ENCODE measurements at regions not wholly inside any gene's neighbourhood (a gene's known extent, or its start where the extent isn't known, plus 50 kb on each side); places are given as distances from the start of the nearest gene placed in this dataset.
"Not testable (repeated sequence)": the region's sequence is repeated elsewhere in the genome, so short reads cannot be mapped to it uniquely, and the experiment has no call there.

GRCh38 chr5:169374761-169375160, 73.8 kb upstream of the SLIT3 start:
- WGBS, 2 donors, result 33 to 48% methylated on average over 2 of the region's 2 CpGs
- DNase-seq, result no peak
- Histone ChIP-seq H3K27me3 (no peaks in the 10 kb centered on the region), H3K4me1 (no peaks in the 10 kb centered on the region), H3K9me3 (no peaks in the 10 kb centered on the region), H3K27ac (no peak overlapping the region), H3K4me3 (no peak overlapping the region), H3K36me3 (no peaks in the 10 kb centered on the region)
- TF ChIP-seq POLR2A (IDR thresholded peaks at IDR 0.05) (no peak), POLR2AphosphoS5 (IDR thresholded peaks at IDR 0.05) (no peak), EP300 (IDR thresholded peaks at IDR 0.05) (no peak)
- TF ChIP-seq, protein P1, sequence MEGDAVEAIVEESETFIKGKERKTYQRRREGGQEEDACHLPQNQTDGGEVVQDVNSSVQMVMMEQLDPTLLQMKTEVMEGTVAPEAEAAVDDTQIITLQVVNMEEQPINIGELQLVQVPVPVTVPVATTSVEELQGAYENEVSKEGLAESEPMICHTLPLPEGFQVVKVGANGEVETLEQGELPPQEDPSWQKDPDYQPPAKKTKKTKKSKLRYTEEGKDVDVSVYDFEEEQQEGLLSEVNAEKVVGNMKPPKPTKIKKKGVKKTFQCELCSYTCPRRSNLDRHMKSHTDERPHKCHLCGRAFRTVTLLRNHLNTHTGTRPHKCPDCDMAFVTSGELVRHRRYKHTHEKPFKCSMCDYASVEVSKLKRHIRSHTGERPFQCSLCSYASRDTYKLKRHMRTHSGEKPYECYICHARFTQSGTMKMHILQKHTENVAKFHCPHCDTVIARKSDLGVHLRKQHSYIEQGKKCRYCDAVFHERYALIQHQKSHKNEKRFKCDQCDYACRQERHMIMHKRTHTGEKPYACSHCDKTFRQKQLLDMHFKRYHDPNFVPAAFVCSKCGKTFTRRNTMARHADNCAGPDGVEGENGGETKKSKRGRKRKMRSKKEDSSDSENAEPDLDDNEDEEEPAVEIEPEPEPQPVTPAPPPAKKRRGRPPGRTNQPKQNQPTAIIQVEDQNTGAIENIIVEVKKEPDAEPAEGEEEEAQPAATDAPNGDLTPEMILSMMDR (IDR thresholded peaks at IDR 0.05), result no peak
- ATAC-seq (ENCODE audit: low FRiP score in 2 of 2), result no peak

- H3K27me3 ChIP-seq, result no peaks in the 10 kb centered on the region
- no peaks in the 10 kb centered on the region for H3K36me3 ChIP-seq
- no peak overlapping the region for H3K27ac ChIP-seq
- no peak for ATAC-seq (ENCODE audit: low FRiP score in 2 of 2)
- WGBS, 2 donors, result 78 to 79% methylated on average over 7 to 10 of the region's 10 CpGs
- H3K4me3 ChIP-seq, result no peak overlapping the region
- no peak for DNase-seq
- no peaks in the 10 kb centered on the region for H3K9me3 ChIP-seq
- TF ChIP-seq EP300 (IDR thresholded peaks at IDR 0.05) (no peak), POLR2A (IDR thresholded peaks at IDR 0.05) (no peak), POLR2AphosphoS5 (IDR thresholded peaks at IDR 0.05) (no peak)
- TF ChIP-seq, protein P1 (IDR thresholded peaks at IDR 0.05), result no peak
- H3K4me1 ChIP-seq, result no peaks in the 10 kb centered on the region
Measured at GRCh38 chr5:169374111-169374510, 73.2 kb upstream of the SLIT3 start.

DNA sequence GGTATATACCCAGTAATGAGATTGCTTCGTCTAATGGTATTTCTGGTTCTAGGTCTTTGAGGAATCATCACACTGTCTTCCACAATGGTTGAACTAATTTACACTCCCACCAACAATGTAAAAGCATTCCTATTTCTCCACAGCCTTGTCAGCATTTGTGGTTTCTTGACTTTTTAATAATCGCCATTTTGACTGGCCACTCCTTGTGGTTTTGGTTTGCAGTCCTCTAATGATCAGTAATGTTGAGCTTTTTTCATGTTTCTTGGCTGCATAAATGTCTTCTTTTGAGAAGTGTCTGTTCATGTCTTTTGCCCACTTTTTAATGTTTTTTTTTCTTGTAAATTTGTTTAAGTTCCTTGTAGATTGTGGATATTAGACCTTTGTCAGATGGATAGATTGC, 70.9 kb upstream of the SLIT3 start:
- DNase-seq; H3K27ac ChIP-seq; H3K4me3 ChIP-seq; ATAC-seq (ENCODE audit: low FRiP score in 2 of 2); H3K27me3 ChIP-seq; H3K36me3 ChIP-seq; H3K4me1 ChIP-seq; H3K9me3 ChIP-seq: not testable (repeated sequence)
- 84 to 90% methylated on average over 2 of the region's 2 CpGs for WGBS, 2 donors

DNA sequence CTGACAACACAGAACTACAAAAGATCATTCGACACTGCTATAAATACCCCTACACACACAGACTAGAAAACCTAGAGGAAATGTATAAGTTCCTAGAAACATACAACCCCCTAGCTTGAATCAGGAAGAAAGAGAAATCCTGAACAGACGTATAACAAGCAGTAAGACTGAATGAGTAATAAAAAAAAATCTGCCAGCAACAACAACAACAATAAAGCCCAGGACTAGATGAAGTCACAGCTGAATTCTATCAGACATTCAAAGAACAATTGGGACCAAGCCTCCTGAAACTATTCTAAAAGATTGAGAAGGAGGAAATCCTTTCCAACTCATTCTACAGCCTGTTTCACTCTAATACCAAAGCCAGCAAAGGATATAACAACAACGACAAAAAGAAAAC, 68.2 kb upstream of the SLIT3 start:
- H3K27me3 ChIP-seq, result no peaks in the 10 kb centered on the region
- ATAC-seq (ENCODE audit: low FRiP score in 2 of 2), result no peak
- WGBS, 2 donors, result 73 to 77% methylated on average over 3 of the region's 3 CpGs
- no peak overlapping the region for H3K27ac ChIP-seq
- H3K36me3 ChIP-seq, result no peaks in the 10 kb centered on the region
- TF ChIP-seq POLR2A (IDR thresholded peaks at IDR 0.05) (no peak), POLR2AphosphoS5 (IDR thresholded peaks at IDR 0.05) (no peak), EP300 (IDR thresholded peaks at IDR 0.05) (no peak)
- TF ChIP-seq, protein P1 (IDR thresholded peaks at IDR 0.05), result no peak
- H3K9me3 ChIP-seq, result no peaks in the 10 kb centered on the region
- DNase-seq, result no peak
- H3K4me3 ChIP-seq, result no peak overlapping the region
- H3K4me1 ChIP-seq, result no peaks in the 10 kb centered on the region

DNA sequence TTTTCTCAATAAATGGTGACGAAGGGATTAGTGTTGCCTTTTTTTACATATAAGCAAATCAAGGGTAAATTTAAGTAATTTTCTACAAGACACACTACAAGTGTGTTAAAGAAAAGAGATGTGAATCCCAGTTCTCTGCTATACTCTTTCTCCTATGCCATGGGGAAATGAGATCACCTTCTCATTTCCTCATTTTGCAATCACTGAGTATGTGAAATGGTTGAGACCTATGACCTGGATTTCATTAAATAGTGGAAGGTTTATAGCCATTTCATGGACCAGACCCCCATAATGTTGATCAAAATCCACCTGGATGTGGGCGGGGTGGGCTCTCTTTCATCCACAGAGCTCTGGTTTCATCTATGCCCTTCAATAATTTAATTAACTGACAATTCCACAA, 66.9 kb upstream of the SLIT3 start:
- Histone ChIP-seq H3K36me3 (no peaks in the 10 kb centered on the region), H3K27ac (no peak overlapping the region), H3K4me1 (no peaks in the 10 kb centered on the region), H3K9me3 (no peaks in the 10 kb centered on the region), H3K4me3 (no peak overlapping the region), H3K27me3 (no peaks in the 10 kb centered on the region)
- TF ChIP-seq POLR2AphosphoS5 (IDR thresholded peaks at IDR 0.05) (no peak), POLR2A (IDR thresholded peaks at IDR 0.05) (no peak), EP300 (IDR thresholded peaks at IDR 0.05) (no peak)
- TF ChIP-seq, protein P1 (IDR thresholded peaks at IDR 0.05), result no peak
- ATAC-seq (ENCODE audit: low FRiP score in 2 of 2) (no peak), DNase-seq (no peak)
- WGBS, 2 donors, result 66 to 95% methylated on average over 2 of the region's 2 CpGs
